Ascending aorta (tissue), 2 donors: ENCODE measurements at regions not wholly inside any gene's neighbourhood (a gene's known extent, or its start where the extent isn't known, plus 50 kb on each side); places are given as distances from the start of the nearest gene placed in this dataset.
"Not testable (repeated sequence)": the region's sequence is repeated elsewhere in the genome, so short reads cannot be mapped to it uniquely, and the experiment has no call there.

Experiments used
- DNase-seq, 2 donors: peaks; one replicate each; pipeline ENCODE4 v3.0.0-alpha.2; 2019; ENCODE audit warnings: low spot score in 2 of 2
- H3K27ac ChIP-seq, 2 donors: fragments of 200-600 bp; sonication (generic); one replicate each; pipeline ENCODE4 v1.5.1; 2016 to 2017; ENCODE audit warnings: mild to moderate bottlenecking in 1 of 2
- H3K27me3 ChIP-seq: fragments of 200-600 bp; sonication (generic); one replicate; pipeline ENCODE4 v1.5.1; 2017
- H3K36me3 ChIP-seq, 2 donors: fragments of 200-600 bp; sonication (generic); one replicate each; pipeline ENCODE4 v1.5.1; 2016
- H3K4me1 ChIP-seq, 2 donors: fragments of 200-600 bp; sonication (generic); one replicate each; pipeline ENCODE4 v1.5.1; 2016 to 2017; ENCODE audit warnings: mild to moderate bottlenecking in 1 of 2
- H3K4me3 ChIP-seq, 2 donors: fragments of 200-600 bp; sonication (generic); one replicate each; pipeline ENCODE4 v1.5.1; 2016 to 2017; ENCODE audit warnings: mild to moderate bottlenecking in 1 of 2
- H3K9me3 ChIP-seq, 2 donors: fragments of 200-600 bp; sonication (generic); one replicate each; pipeline ENCODE4 v1.5.1; 2016
- CTCF ChIP-seq, 3 experiments: fragments of 200-600 bp in 2 of 3; fragments of 450-650 bp in 1 of 3; sonication (generic) in 2 of 3; IDR thresholded peaks; one replicate each; pipeline ENCODE4 v1.5.1; 2016 to 2019; ENCODE audit warnings: antibody characterized with exemption in 3 of 3, mild to moderate bottlenecking in 1 of 3, moderate library complexity in 1 of 3
- intact Hi-C: fragments of 100-400 bp; cut with DNase I; formaldehyde crosslinking; loops from one replicate; pipeline ENCODE4 v1.15.1; 2023

GRCh38 chr1:9459816-9460407 is 79.4 kb upstream of the SLC25A33 start:
- no peaks in the 10 kb centered on the region for H3K9me3 ChIP-seq
- intact Hi-C loops = no loop called here
- H3K4me1 ChIP-seq = peaks cover 0 to 3% of the 10 kb centered on the region in 2 donors
- no peak for DNase-seq
- no peak overlapping the region for H3K4me3 ChIP-seq
- TF ChIP-seq CTCF (IDR thresholded peaks at IDR 0.05) = no peak
- no peaks in the 10 kb centered on the region for H3K36me3 ChIP-seq
- no peak overlapping the region for H3K27ac ChIP-seq
- no peaks in the 10 kb centered on the region for H3K27me3 ChIP-seq

- Histone ChIP-seq H3K27me3 (no peaks in the 10 kb centered on the region), H3K4me3 (no peak overlapping the region), H3K27ac (no peak overlapping the region), H3K4me1 (peaks cover 0 to 9% of the 10 kb centered on the region in 2 donors), H3K36me3 (no peaks in the 10 kb centered on the region), H3K9me3 (no peaks in the 10 kb centered on the region)
- no peak for TF ChIP-seq CTCF (IDR thresholded peaks at IDR 0.05)
- DNase-seq = no peak
- intact Hi-C loops = no loop called here
Observed at GRCh38 chr1:9465640-9466039, 73.6 kb upstream of the SLC25A33 start.

- H3K27ac ChIP-seq = peak overlapping the region; percentile 47 to 66
Observed at GRCh38 chr1:9466780-9467758, 72.2 kb upstream of the SLC25A33 start.

GRCh38 chr1:9469882-9470281 is 69.4 kb upstream of the SLC25A33 start:
- DNase-seq, H3K36me3 ChIP-seq, H3K27me3 ChIP-seq, H3K9me3 ChIP-seq, H3K4me1 ChIP-seq, intact Hi-C loops, H3K4me3 ChIP-seq, H3K27ac ChIP-seq: not testable (repeated sequence)

More at GRCh38 chr1:9466780-9467758, 72.2 kb upstream of the SLC25A33 start:
- Histone ChIP-seq H3K4me3 (peak overlapping the region; percentile 18 to 42), H3K27me3 (no peaks in the 10 kb centered on the region), H3K9me3 (no peaks in the 10 kb centered on the region), H3K36me3 (no peaks in the 10 kb centered on the region), H3K4me1 (peaks cover 0 to 9% of the 10 kb centered on the region in 2 donors)
- DNase-seq = peak in 1 of 2 donors; percentile 84
- intact Hi-C loops = no loop called here
- no peak for TF ChIP-seq CTCF (IDR thresholded peaks at IDR 0.05)

GRCh38 chr1:9471679-9472078 is 67.6 kb upstream of the SLC25A33 start:
- no peaks in the 10 kb centered on the region for H3K9me3 ChIP-seq
- no peaks in the 10 kb centered on the region for H3K36me3 ChIP-seq
- no peaks in the 10 kb centered on the region for H3K27me3 ChIP-seq
- H3K4me3 ChIP-seq = no peak overlapping the region
- no peak overlapping the region for H3K27ac ChIP-seq
- no peak for TF ChIP-seq CTCF (IDR thresholded peaks at IDR 0.05)
- DNase-seq = no peak
- intact Hi-C loops = no loop called here
- H3K4me1 ChIP-seq = peaks cover 0 to 6% of the 10 kb centered on the region in 2 donors
